ENCODE measurements at regions not wholly inside any gene's neighbourhood (a gene's known extent, or its start where the extent isn't known, plus 50 kb on each side); places are given as distances from the start of the nearest gene placed in this dataset.

DNA sequence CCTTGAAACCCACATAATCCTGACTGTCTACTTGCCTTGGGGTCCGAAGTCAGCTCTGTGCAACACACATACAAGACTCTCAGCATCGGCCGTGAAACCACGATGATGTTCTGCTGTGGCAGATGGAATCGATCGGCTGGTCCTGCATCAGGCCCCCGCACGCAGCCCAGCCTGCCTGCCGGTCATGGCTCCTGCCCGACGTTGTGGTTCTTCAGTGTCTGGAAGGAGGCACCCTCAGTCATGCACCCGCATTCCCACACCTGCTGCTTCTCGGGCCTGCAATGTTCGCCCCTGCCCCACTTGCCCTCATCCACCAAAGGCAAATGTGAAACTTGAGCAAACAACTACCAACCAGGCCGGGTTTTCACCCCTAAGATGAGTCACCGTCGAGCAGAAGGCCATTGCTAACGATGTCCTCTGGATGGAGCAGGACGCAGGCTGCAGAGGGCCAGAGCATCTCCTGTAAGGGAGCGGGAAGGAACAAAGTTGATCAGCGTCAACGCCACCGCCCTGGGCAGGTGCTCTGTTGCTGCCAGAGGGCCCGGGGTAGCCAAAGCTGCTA is 128.9 kb upstream of the PDE10A start:
- Mint-ChIP-seq H3K36me3 (ENCODE audit: unreplicated experiment) (no peaks in the 10 kb centered on the region), H3K27me3 (ENCODE audit: unreplicated experiment) (no peaks in the 10 kb centered on the region), H3K4me3 (ENCODE audit: unreplicated experiment) (no peak overlapping the region), H3K27ac (ENCODE audit: unreplicated experiment) (no peak overlapping the region), H3K9me3 (ENCODE audit: unreplicated experiment) (no peaks in the 10 kb centered on the region), H3K4me1 (ENCODE audit: unreplicated experiment) (no peaks in the 10 kb centered on the region)
- no peak for DNase-seq (ENCODE audit: extremely low spot score, unreplicated experiment)
- TF ChIP-seq, protein P1, sequence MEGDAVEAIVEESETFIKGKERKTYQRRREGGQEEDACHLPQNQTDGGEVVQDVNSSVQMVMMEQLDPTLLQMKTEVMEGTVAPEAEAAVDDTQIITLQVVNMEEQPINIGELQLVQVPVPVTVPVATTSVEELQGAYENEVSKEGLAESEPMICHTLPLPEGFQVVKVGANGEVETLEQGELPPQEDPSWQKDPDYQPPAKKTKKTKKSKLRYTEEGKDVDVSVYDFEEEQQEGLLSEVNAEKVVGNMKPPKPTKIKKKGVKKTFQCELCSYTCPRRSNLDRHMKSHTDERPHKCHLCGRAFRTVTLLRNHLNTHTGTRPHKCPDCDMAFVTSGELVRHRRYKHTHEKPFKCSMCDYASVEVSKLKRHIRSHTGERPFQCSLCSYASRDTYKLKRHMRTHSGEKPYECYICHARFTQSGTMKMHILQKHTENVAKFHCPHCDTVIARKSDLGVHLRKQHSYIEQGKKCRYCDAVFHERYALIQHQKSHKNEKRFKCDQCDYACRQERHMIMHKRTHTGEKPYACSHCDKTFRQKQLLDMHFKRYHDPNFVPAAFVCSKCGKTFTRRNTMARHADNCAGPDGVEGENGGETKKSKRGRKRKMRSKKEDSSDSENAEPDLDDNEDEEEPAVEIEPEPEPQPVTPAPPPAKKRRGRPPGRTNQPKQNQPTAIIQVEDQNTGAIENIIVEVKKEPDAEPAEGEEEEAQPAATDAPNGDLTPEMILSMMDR (IDR thresholded peaks at IDR 0.05): no peak

DNA sequence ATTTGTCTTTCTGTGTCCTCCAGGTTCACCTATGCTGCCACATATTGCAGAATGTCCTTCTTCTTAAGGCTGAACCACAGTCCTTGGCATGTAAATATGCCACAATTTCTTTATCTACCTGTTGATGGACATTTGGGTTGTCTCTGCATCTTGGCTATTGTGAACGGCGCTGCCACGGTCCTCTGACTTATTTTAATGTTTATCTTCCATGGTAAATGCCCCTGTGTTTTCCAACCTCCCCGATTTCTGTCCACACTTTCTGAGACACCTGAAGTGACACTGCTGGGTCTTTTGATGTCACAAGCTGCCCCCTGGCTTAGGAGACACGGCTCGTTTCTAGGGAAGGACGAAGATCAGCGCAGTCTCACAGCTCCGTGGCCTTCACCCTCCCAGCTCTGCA is 128.3 kb upstream of the PDE10A start:
- Mint-ChIP-seq H3K9me3 (ENCODE audit: unreplicated experiment) (no peaks in the 10 kb centered on the region), H3K27me3 (ENCODE audit: unreplicated experiment) (no peaks in the 10 kb centered on the region), H3K36me3 (ENCODE audit: unreplicated experiment) (no peaks in the 10 kb centered on the region), H3K27ac (ENCODE audit: unreplicated experiment) (no peak overlapping the region), H3K4me1 (ENCODE audit: unreplicated experiment) (no peaks in the 10 kb centered on the region), H3K4me3 (ENCODE audit: unreplicated experiment) (no peak overlapping the region)
- TF ChIP-seq, protein P1 (IDR thresholded peaks at IDR 0.05): no peak
- DNase-seq (ENCODE audit: extremely low spot score, unreplicated experiment): no peak

DNA sequence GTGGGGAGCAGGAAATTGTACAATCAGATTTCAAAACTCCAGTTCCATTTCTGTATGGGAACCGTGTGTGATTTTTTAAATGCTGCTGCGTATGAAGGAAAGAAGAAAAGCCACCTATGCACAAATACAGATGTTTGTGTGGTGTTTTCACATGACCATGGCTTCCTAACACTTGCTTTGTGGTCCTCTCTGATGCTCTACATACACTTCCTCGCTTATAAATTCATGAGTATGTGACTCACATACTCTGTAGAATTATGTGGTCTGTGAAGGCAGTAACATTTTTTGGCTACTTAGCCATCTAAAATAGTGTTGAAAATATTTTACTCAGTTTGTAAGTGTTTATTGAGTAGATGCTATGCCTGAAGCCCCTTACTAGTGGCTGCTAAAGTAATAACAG is 119.8 kb upstream of the PDE10A start:
- H3K4me1 Mint-ChIP-seq (ENCODE audit: unreplicated experiment): no peaks in the 10 kb centered on the region
- no peak overlapping the region for H3K27ac Mint-ChIP-seq (ENCODE audit: unreplicated experiment)
- no peak for DNase-seq (ENCODE audit: extremely low spot score, unreplicated experiment)
- peaks cover 13% of the 10 kb centered on the region for H3K27me3 Mint-ChIP-seq (ENCODE audit: unreplicated experiment)
- no peaks in the 10 kb centered on the region for H3K9me3 Mint-ChIP-seq (ENCODE audit: unreplicated experiment)
- no peaks in the 10 kb centered on the region for H3K36me3 Mint-ChIP-seq (ENCODE audit: unreplicated experiment)
- no peak overlapping the region for H3K4me3 Mint-ChIP-seq (ENCODE audit: unreplicated experiment)
- TF ChIP-seq, protein P1 (IDR thresholded peaks at IDR 0.05): no peak

DNA sequence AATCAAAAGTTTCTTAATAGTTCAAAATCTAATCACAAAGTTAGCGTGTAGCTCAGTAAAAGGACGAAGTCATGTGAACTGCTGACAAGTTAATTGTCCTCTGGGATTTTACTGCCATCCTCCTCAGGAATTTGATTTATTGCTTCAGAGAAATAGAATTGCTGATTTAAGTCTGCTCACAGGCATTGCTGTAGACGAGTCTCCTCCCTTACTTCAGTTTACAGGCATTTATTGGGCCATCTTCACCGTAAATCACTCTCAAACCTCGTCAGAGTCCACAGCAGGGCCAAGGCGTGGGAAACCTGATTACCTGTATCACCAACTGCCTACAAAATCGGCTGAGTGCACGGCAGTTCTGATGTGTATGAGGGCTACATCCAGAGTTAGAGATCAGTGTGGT is 119.1 kb upstream of the PDE10A start:
- Mint-ChIP-seq H3K27me3 (ENCODE audit: unreplicated experiment) (peaks cover 13% of the 10 kb centered on the region), H3K27ac (ENCODE audit: unreplicated experiment) (no peak overlapping the region), H3K9me3 (ENCODE audit: unreplicated experiment) (no peaks in the 10 kb centered on the region), H3K4me1 (ENCODE audit: unreplicated experiment) (no peaks in the 10 kb centered on the region), H3K4me3 (ENCODE audit: unreplicated experiment) (no peak overlapping the region), H3K36me3 (ENCODE audit: unreplicated experiment) (no peaks in the 10 kb centered on the region)
- DNase-seq (ENCODE audit: extremely low spot score, unreplicated experiment): no peak
- TF ChIP-seq, protein P1 (IDR thresholded peaks at IDR 0.05): no peak

DNA sequence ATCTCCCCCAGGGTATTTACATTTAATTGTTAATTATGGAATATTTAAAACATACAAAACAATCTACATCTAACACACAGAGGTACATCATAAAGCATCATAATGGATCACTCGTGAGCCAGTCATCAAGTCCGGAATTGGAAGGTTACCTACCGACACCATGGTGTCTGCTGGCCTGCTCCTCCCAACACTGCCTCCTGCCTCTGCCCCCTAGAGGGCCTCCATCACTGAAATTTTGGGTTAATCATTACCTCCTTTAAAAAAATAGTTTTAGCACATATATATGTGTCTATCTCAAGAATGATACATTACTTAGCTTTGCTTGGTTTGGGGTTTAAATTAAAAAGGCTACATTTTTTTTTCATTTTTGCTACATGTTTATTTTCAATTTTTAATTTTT is 114.6 kb upstream of the PDE10A start:
- Mint-ChIP-seq H3K9me3 (ENCODE audit: unreplicated experiment) (no peaks in the 10 kb centered on the region), H3K27ac (ENCODE audit: unreplicated experiment) (no peak overlapping the region), H3K4me1 (ENCODE audit: unreplicated experiment) (no peaks in the 10 kb centered on the region), H3K36me3 (ENCODE audit: unreplicated experiment) (no peaks in the 10 kb centered on the region), H3K27me3 (ENCODE audit: unreplicated experiment) (peaks cover 7% of the 10 kb centered on the region), H3K4me3 (ENCODE audit: unreplicated experiment) (no peak overlapping the region)
- TF ChIP-seq, protein P1 (IDR thresholded peaks at IDR 0.05): no peak
- DNase-seq (ENCODE audit: extremely low spot score, unreplicated experiment): no peak

All from osteocyte (in vitro differentiated cells).